ENCODE measurements at regions not wholly inside any gene's neighbourhood (a gene's known extent, or its start where the extent isn't known, plus 50 kb on each side); places are given as distances from the start of the nearest gene placed in this dataset.

DNA sequence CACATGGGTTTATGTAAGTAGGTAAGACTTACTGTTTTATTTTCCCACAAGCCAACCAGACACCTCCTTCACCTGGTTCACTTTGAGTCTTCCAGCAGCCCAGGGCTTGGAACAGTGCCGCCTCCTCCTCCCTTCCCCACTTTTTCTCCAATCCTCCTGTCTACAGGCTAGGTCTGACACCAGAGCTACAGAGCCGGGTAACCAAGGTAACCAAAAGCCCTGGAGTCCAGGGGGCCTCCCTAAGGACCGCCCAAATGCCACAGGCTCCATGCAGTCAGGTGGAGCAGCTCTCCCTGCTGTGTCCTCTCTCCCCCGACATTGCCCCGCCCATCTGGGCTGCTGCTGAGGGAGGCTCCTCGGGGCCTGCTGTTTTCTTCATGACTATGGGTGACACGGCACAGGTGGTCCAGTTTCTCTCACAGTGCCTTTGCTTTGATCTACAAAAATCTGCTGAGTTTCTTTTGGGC lies 138.0 kb upstream of the EFNA5 start:
- peak; percentile 93 for DNase-seq

- no peak for DNase-seq
Observed at GRCh38 chr5:107807431-107807830, 136.7 kb upstream of the EFNA5 start.

DNA sequence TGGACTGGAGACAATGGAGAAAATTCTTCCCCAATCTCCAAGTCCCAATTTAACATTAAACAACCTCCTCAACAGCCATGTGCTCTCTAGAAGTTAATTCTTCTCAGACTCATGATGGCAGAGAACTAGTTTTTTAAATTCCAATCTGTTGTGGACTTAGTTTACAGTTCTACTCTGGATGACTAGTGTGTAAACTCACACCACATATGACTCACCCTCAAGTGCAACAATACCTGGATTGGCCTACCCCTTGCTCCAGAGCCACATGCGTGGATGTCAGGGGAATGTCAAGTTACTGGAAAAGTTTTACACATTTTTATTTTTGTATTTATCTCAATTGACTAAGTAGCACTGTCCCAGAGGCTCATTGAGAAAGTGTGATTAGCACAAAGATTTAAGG lies 136.0 kb upstream of the EFNA5 start:
- DNase-seq: peak; percentile 78

GRCh38 chr5:107806271-107806670 lies 135.5 kb upstream of the EFNA5 start:
- DNase-seq: peak; percentile 94

DNA sequence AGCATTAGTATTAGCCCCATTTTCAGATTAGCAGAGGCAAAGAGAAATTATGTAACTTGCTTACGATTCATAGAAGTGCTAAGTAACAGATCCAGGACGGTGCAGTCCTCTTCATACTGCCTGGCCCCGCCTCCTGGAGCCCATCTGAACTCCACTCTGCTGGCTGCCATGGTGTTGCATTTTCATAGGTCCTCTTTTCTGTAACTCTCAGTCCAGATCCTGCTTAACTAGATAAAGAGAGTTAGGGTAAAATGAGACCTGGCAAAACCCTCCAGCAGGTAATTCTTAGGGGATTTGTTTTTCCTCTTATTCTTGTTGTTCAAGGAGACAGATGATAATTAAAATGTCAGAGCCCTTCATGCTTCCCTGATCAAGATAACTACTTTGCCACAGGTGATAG lies 135.1 kb upstream of the EFNA5 start:
- DNase-seq: peak; percentile 92

DNA sequence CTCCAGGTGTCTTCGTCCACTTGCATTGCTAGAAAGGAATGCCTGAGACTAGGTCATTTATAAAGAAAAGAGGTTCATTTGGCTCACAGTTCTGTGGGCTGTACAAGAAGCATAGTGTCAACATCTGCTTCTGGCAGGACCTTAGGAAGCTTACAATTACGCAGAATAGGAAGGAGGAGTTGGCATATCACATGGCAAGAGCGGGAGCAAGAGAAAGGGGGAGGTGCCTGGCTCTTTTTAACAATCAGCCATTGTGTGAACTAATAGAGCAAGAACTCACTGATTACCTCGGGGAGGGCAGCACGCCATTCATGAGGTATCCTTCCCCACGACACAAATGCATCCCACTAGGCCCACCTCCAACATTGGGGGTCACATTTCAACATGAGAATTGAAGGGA lies 134.4 kb upstream of the EFNA5 start:
- DNase-seq: peak; percentile 39

DNA sequence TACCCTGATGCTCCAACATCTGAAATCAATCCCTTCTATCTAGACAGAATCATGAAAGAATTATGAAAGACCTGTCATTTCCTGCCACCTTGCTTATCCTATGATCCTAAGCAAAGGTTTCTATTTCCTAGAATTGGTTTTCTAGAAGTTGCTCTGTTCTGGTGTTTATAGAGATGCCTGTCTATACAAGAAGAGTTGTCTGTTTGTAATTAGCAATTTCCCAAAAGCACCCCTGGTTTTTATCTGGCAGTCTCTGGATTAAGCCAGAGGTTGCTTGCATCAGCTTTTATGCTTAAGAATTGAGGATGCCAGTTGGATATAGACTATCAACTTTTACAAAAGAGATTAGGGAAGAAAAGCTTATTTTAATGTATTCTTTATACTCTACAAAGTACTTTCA lies 133.0 kb upstream of the EFNA5 start:
- no peak for DNase-seq

- DNase-seq: no peak
Observed at GRCh38 chr5:107801061-107801460, 130.3 kb upstream of the EFNA5 start.

DNA sequence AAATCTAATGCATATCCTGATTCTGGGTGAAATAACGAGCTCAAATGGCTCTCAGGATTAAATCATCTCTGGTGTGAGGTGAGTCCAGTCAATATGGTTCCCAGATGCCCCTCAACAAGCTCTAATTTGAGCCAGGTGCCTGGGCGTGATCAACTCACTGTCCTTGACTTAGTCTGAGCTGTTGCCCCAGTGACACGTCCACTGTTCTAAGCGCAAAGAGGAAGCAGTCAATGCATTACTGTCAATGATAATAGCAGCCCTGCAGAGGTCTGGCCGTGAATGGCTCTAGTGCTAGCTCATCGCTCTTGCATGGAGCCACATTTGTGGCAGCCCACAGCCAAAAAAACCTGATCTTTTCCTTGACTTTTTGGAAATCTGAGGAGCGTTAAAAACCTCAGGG lies 128.6 kb upstream of the EFNA5 start:
- no peak for DNase-seq

- no peak for DNase-seq
Observed at GRCh38 chr5:107796797-107797196, 126.1 kb upstream of the EFNA5 start.

- DNase-seq: peak; percentile 85
Observed at GRCh38 chr5:107794741-107795140, 124.0 kb upstream of the EFNA5 start.

DNA sequence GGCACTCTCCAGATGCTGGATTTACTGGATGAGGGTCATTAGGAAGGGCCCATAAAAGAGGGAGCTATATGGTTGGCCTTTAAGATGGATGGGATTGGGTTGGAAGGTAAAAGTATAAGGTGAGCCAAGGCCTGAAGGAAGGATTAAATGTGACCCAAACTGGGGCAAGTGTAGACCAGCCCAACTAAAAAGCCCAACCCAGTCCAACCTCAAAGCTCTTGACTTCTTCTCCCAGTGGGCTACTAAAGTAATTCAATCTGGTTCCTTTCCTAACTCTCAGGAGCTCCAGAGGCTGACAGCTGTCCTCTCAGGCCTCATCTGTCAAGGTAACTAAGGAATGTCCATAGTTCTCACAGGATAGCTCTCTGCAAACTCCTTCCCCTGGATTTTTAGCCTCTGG lies 122.2 kb upstream of the EFNA5 start:
- DNase-seq: peak; percentile 18

GRCh38 chr5:107790671-107791070 lies 119.9 kb upstream of the EFNA5 start:
- no peak for DNase-seq

- DNase-seq: no peak
Observed at GRCh38 chr5:107786424-107786823, 115.7 kb upstream of the EFNA5 start.

DNA sequence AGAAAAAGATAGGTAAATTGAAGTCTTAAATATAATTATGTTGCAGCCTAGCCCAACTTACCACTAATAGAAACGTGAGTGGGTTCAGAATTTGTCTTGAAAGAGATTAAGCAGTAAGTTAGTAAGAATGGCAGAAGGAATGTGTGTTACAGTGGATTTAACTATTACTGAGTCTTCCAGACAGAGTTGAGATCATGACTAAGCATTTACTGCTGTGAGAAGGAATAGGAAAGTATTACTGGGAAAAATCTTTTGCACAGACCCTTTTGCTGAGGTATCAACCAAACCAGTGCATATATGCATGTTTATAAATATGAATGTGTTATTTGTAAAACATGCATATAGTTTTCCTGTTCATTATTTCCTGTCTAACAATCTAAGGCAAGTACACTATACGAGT lies 112.8 kb upstream of the EFNA5 start:
- DNase-seq: no peak

DNA sequence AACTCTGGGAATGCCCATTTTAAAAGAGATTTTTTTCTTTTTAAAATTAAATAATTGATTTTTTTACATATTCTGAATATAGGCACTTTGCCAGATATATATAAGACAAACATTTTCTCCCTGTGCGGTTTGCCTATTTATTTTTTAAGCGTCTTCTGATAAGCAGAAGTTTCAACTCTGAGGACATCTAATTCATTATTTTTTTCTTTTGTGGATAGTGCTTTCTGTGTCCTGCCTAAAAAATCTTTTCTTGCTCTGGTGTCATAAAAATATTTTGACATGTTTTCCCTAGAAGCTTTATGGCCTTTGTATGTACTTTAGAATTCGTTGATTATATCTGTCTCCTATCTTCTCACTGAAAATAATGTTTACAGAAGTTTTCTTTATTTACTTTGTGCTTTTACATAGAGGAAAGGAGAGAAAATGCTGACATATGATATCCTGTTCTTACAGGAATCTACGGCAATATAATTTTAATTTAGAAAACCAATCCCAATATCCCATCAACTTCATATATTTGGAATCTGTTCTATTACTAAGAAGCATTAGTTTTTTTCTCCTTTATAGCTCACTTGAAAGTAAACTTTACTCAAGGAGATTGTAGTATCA lies 111.9 kb upstream of the EFNA5 start:
- no peak for DNase-seq

DNA sequence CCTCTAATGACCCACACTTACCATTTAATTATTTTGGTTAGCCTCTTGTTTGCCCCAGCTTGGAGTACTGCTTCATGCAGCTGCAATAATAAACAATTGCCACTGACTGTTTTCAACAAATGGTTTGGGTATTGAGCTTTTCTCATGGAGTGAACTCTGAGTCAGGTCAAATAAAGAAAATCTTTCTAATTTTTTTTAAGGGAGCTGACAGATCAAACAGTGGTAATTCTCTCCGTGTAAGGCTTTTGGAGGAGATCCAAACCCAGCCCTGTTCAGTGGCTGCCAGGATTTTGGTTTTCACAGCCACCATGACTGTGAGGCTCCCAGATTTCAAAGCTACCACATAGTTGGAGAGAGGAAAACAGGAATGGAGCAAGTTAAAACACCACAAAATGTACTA lies 110.7 kb upstream of the EFNA5 start:
- DNase-seq: no peak

- DNase-seq: no peak
Observed at GRCh38 chr5:107779437-107779836, 108.7 kb upstream of the EFNA5 start.

GRCh38 chr5:107778647-107779046 lies 107.9 kb upstream of the EFNA5 start:
- no peak for DNase-seq

DNA sequence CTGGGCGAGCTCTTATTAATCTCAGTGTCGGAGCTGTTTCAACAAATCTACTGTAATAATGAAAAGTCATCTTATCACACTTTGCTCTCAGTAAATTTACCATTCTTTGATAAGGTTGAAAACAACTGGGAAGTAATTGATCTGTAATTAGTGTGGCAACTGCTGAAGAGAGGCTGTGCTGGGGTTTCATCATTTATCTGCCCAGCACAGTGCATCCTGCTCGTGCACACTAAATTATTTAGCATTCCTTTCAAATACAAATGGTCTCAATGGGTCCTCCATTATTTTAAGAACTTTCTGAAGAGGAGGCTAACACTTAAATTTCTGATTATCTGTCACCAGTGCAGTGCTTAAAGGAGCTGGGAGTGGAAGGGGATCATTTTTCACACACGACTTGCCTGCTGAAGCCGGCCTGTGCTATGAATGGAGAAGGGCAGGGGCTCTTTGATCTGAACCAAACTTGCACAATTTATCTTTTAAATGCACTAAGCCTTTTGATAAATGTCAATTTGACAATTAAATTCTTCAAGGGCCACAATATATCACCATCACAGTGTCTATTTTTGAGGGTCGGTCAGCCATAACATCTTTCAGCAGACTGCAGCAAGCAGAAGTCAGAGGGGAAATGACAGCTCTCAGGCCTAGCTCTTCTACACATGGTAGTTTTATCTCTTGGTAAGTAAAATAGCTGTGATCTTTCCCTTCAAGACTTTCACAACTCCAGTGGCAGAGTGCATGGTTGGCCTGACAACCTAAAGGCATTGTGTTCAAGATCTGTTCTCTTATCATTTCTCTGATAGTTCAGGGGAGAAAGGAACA lies 106.4 kb upstream of the EFNA5 start:
- no peak for DNase-seq

DNA sequence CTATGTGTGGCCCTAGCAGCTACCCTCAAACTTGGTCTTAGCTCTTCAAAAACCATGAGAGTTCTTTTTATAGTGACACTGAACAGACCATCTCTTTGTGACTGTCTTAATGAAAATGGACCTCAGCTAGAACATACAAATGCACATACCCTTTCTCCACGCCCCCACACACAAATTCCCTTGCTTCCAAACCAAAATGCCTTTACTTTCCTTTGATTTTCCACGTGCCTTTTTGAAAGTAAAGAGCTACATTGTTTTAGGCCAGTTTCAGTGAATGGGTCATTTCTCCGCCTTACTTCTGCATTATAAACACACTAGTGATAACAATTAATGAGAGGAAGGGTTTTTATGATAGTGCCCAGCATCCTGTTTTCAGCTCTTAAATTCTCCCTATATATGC lies 105.8 kb upstream of the EFNA5 start:
- DNase-seq: no peak

DNA sequence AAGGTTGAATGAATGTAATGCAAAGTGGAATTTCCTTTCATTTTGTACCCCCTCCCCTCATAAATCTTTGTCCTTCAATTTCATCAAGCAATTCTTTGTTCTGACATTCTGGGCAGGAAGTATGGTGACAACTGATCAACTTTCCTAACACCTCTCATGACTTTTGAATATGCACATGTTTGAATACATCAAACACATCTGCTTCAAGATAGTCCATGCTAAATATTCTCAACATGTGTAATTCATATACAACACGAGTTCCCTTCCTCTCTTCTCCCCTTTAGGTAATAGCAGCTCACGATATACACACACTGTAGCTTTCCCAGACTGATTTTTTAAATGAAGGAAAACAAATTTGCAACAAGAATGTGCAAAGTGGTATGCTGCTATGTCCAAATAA lies 103.6 kb upstream of the EFNA5 start:
- DNase-seq: no peak

DNA sequence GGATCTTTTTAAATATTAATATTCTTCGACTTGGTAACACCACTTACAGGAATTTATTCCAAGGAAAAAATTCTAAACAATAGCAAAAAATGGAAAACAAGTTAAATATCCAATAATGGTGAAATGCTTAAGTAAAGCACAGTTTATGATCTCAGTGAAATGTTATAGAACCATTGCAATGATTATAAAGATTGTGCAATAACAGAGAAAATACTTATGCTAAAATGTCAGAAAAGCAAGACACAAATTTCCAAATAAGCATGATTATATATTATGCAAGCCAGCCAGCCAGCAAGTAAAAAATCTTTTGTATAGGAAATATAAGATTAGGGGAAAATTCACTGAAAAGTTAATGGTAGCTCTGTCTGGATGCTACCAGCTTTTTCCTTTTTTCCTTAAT lies 102.7 kb upstream of the EFNA5 start:
- DNase-seq: no peak

DNA sequence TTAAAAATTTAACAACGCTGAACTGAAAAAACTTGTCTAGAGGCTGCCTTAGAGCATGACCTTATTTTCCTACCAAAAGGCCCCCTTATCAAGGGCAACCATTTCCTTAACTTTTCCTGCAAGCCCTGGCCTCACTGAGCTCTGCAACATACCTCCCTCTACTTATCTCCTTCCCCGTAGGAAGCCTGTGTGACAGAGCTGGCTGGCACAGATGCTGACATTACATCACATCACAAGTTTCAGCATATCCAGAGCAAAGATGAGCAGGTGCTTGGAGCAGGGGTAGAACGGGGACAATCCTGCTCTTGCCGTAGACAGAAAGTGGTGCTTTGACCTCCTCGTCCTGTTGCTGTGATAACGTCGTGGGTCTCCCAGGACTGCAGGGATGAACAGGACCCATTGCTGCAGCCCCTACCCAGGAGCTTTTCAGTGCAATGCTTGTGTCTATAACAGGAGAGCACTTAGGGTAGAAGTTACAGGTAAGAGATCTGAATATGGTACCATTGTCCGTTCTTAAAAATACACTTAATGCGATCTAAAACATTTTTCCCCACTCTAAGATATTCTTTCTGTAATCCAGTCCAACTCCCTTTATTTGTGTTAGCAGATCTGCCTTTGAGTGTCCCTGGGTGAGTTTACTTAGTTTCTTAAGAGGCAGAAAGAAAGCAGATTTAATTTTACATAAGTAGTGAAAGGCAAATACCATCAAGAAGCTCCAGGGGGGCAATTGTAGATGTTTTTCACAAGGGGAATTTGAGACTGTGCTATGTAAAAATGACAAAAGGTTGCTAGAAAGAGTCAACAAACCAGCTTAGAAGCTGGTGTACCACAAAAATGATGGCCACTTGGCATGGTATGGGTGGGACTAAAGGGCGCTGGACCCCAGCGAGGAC lies 101.9 kb upstream of the EFNA5 start:
- peak; percentile 38 for DNase-seq
